HL-60 (cell line): ENCODE measurements at regions not wholly inside any gene's neighbourhood (a gene's known extent, or its start where the extent isn't known, plus 50 kb on each side); places are given as distances from the start of the nearest gene placed in this dataset.

Experiments
- DNase-seq, 2 experiments: peaks; one replicate each; pipeline ENCODE4 v3.0.0-alpha.2; 2010 to 2020; ENCODE audit warnings: low read depth in 1 of 2, low spot score in 1 of 2
- H3K27ac ChIP-seq: fragments of 250-450 bp; sonication (Bioruptor Pico); replicated peaks from 2 replicates; pipeline ENCODE4 v1.5.1; 2020; ENCODE audit warnings: mild to moderate bottlenecking, moderate library complexity
- H3K27me3 ChIP-seq: fragments of 250-450 bp; sonication (Bioruptor Pico); 2 replicates; pipeline ENCODE4 v1.5.1; 2021; ENCODE audit warnings: mild to moderate bottlenecking, moderate library complexity; ENCODE audit not compliant: insufficient read depth, poor library complexity, severe bottlenecking
- H3K4me3 ChIP-seq: replicated peaks from 2 replicates; pipeline ENCODE4 v1.5.1; 2011; ENCODE audit warnings: mild to moderate bottlenecking, control low read depth, low read length; ENCODE audit not compliant: insufficient read depth
- GABPA ChIP-seq: IDR thresholded peaks from 2 replicates; pipeline ENCODE4 v1.6.1; 2012; ENCODE audit warnings: low read depth
- POLR2AphosphoS5 ChIP-seq: IDR thresholded peaks from 2 replicates; pipeline ENCODE4 v1.6.1; 2012; ENCODE audit warnings: low read depth
- SPI1 ChIP-seq: IDR thresholded peaks from 2 replicates; pipeline ENCODE4 v1.6.1; 2012; ENCODE audit warnings: low read depth, mild to moderate bottlenecking, borderline replicate concordance
- TF ChIP-seq, protein P1 (sequence below): IDR thresholded peaks from one replicate; pipeline ENCODE4 v1.5.1; 2011; ENCODE audit warnings: low read length, control low read depth, inconsistent platforms; ENCODE audit not compliant: insufficient read depth
- TF ChIP-seq, protein P2 (sequence below): IDR thresholded peaks from 2 replicates; pipeline ENCODE4 v1.6.1; 2012; ENCODE audit warnings: low read depth; ENCODE audit not compliant: insufficient replicate concordance

DNA sequence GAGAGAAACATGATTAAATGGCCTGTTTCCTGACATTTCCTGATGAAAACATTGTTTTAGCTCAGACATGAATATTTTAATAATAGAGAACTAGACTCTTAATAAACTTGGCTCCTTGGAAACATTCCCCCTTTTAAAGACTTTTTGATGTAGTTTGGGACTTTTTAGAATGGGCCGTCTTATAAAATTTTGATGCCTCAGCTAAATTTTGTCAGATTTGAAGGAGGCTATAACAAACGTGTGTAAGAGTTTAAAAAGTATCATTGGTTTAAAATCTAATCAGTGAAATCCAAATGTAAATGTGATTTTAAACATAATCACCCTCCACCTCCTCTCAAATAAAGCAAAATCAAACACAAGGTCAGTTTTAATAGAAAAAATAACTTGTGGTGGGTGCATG, 200.9 kb downstream of the CLIC5 start:
- no peak for DNase-seq
- TF ChIP-seq, protein P1, sequence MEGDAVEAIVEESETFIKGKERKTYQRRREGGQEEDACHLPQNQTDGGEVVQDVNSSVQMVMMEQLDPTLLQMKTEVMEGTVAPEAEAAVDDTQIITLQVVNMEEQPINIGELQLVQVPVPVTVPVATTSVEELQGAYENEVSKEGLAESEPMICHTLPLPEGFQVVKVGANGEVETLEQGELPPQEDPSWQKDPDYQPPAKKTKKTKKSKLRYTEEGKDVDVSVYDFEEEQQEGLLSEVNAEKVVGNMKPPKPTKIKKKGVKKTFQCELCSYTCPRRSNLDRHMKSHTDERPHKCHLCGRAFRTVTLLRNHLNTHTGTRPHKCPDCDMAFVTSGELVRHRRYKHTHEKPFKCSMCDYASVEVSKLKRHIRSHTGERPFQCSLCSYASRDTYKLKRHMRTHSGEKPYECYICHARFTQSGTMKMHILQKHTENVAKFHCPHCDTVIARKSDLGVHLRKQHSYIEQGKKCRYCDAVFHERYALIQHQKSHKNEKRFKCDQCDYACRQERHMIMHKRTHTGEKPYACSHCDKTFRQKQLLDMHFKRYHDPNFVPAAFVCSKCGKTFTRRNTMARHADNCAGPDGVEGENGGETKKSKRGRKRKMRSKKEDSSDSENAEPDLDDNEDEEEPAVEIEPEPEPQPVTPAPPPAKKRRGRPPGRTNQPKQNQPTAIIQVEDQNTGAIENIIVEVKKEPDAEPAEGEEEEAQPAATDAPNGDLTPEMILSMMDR = no peak
- TF ChIP-seq POLR2AphosphoS5 (no peak), GABPA (no peak), SPI1 (no peak)
- TF ChIP-seq, protein P2, sequence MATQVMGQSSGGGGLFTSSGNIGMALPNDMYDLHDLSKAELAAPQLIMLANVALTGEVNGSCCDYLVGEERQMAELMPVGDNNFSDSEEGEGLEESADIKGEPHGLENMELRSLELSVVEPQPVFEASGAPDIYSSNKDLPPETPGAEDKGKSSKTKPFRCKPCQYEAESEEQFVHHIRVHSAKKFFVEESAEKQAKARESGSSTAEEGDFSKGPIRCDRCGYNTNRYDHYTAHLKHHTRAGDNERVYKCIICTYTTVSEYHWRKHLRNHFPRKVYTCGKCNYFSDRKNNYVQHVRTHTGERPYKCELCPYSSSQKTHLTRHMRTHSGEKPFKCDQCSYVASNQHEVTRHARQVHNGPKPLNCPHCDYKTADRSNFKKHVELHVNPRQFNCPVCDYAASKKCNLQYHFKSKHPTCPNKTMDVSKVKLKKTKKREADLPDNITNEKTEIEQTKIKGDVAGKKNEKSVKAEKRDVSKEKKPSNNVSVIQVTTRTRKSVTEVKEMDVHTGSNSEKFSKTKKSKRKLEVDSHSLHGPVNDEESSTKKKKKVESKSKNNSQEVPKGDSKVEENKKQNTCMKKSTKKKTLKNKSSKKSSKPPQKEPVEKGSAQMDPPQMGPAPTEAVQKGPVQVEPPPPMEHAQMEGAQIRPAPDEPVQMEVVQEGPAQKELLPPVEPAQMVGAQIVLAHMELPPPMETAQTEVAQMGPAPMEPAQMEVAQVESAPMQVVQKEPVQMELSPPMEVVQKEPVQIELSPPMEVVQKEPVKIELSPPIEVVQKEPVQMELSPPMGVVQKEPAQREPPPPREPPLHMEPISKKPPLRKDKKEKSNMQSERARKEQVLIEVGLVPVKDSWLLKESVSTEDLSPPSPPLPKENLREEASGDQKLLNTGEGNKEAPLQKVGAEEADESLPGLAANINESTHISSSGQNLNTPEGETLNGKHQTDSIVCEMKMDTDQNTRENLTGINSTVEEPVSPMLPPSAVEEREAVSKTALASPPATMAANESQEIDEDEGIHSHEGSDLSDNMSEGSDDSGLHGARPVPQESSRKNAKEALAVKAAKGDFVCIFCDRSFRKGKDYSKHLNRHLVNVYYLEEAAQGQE = no peak
- Histone ChIP-seq H3K27me3 (no peaks in the 10 kb centered on the region), H3K4me3 (no peak overlapping the region), H3K27ac (no peak overlapping the region)

DNA sequence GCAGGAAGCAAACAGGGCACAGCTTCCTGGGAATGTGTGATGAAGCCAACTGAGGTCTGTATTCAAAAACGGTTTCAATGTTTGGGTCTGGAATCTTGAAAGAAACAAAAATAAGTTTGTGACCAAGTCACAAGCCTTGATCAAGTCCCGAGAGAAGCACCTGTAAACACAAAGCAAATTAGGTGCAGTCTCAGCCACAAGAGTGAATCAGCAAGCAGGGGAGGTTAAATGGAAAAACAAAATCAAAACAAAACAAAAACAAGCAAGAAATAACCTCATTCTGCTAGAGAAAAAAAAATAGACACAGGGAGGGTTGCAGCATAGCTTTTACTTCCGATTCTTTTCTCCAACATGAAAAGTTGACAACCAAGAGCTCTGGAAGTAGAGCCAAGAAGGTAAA, 201.7 kb downstream of the CLIC5 start:
- DNase-seq = no peak
- Histone ChIP-seq H3K4me3 (no peak overlapping the region), H3K27ac (no peak overlapping the region), H3K27me3 (no peaks in the 10 kb centered on the region)
- no peak for TF ChIP-seq GABPA
- TF ChIP-seq, protein P1 = no peak
- TF ChIP-seq POLR2AphosphoS5 = no peak
- TF ChIP-seq, protein P2 = no peak
- no peak for TF ChIP-seq SPI1

DNA sequence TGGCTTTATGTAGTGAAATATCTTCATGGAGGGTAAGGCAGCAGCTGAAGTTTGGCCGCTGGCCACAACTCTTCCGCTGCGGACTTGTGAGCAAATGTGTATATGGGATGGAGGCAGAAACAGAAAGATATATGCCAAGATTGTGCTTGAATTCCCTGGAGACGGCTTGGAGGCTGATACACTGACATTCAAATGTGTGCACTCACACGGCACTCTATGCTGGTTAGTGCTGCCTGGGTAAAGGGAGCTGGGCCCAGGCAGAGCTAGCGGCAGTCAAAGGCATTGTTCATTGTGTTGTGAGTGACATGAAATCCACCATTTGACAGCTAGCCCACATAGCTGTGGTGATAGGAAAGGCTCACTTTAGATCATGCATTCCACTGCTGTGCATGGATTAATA, 202.7 kb downstream of the CLIC5 start:
- Histone ChIP-seq H3K27me3 (no peaks in the 10 kb centered on the region), H3K27ac (no peak overlapping the region), H3K4me3 (no peak overlapping the region)
- no peak for DNase-seq
- TF ChIP-seq POLR2AphosphoS5 (no peak), GABPA (no peak), SPI1 (no peak)
- TF ChIP-seq, protein P1 = no peak
- TF ChIP-seq, protein P2 = no peak
